B cell (primary cell): ENCODE measurements at regions not wholly inside any gene's neighbourhood (a gene's known extent, or its start where the extent isn't known, plus 50 kb on each side); places are given as distances from the start of the nearest gene placed in this dataset.

Source experiments
- ATAC-seq: fragments of 200-7000 bp; cut with Tn5 transposase; one replicate; pipeline ENCODE4 v1.10.0; 2021; ENCODE audit warnings: low read depth, mild to moderate bottlenecking, moderate number of reproducible peaks, moderate library complexity
- CTCF ChIA-PET: fragments of 350-600 bp; sonication (Branson Sonifier 250); formaldehyde crosslinking; loops from one replicate; lab custom pipeline; 2021; ENCODE audit warnings: antibody characterized with exemption, inconsistent platforms; lab: Charles Lee
- POLR2A ChIA-PET: fragments of 350-600 bp; sonication (Branson Sonifier 250); formaldehyde crosslinking; loops from one replicate; lab custom pipeline; 2021; ENCODE audit warnings: antibody characterized with exemption; lab: Charles Lee
- DNase-seq: peaks from one replicate; pipeline ENCODE4 v3.0.0; 2013
- H2AFZ ChIP-seq: 2 replicates; pipeline ENCODE4 v1.6.1; 2012; ENCODE audit warnings: mild to moderate bottlenecking, low read depth, low read length; ENCODE audit not compliant: insufficient read depth, poor library complexity, severe bottlenecking
- H3K27ac ChIP-seq, 2 donors: 1 replicate in 1 of 2; 2 replicates in 1 of 2; pipeline ENCODE4 v1.5.1; 2012 to 2013; ENCODE audit warnings: low read length in 2 of 2, mild to moderate bottlenecking in 2 of 2, moderate library complexity in 1 of 2
- H3K27me3 ChIP-seq, 4 experiments: fragments of 200-600 bp in 1 of 4; sonication (generic) in 1 of 4; replicated peaks in 1 of 4; 1 replicate in 2 of 4; 2 replicates in 2 of 4; pipeline versions ENCODE4 v1.6.1 to v1.7.0; 2013 to 2016; ENCODE audit warnings: low read length in 3 of 4, mild to moderate bottlenecking in 2 of 4, mixed read lengths in 1 of 4, moderate library complexity in 1 of 4; ENCODE audit not compliant: insufficient read depth in 4 of 4, control insufficient read depth in 3 of 4; ENCODE audit errors: control extremely low read depth in 1 of 4
- H3K36me3 ChIP-seq, 2 experiments: replicated peaks in 1 of 2; 1 replicate in 1 of 2; 2 replicates in 1 of 2; pipeline versions ENCODE4 v1.6.1 to v1.7.1; 2013; ENCODE audit warnings: low read length in 1 of 2; ENCODE audit not compliant: insufficient read depth in 2 of 2, control insufficient read depth in 1 of 2; ENCODE audit errors: control extremely low read depth in 1 of 2, extremely low read depth in 1 of 2
- H3K4me1 ChIP-seq, 2 donors: fragments of 200-600 bp in 1 of 2; sonication (generic) in 1 of 2; 1 replicate in 1 of 2; 2 replicates in 1 of 2; pipeline versions ENCODE4 v1.5.1 to v1.6.1; 2013 to 2017; ENCODE audit warnings: low read length in 2 of 2; ENCODE audit not compliant: control insufficient read depth in 2 of 2, insufficient read depth in 2 of 2
- H3K4me2 ChIP-seq: replicated peaks from 2 replicates; pipeline ENCODE3; 2012; ENCODE audit warnings: mild to moderate bottlenecking, low read depth, low read length; ENCODE audit not compliant: poor library complexity, severe bottlenecking
- H3K4me3 ChIP-seq, 5 experiments: fragments of 200-600 bp in 1 of 5; sonication (generic) in 1 of 5; 1 replicate in 3 of 5; 2 replicates in 2 of 5; pipeline versions ENCODE4 v1.5.1 to v1.7.0; 2011 to 2016; ENCODE audit warnings: low read length in 4 of 5, mild to moderate bottlenecking in 4 of 5, low read depth in 2 of 5, control low read depth in 1 of 5, moderate library complexity in 1 of 5; ENCODE audit not compliant: insufficient read depth in 1 of 5; ENCODE audit errors: control extremely low read depth in 1 of 5, extremely low read depth in 1 of 5
- H3K79me2 ChIP-seq: fragments of 200-600 bp; sonication (generic); one replicate; pipeline ENCODE4 v1.6.0; 2016; ENCODE audit warnings: low read length; ENCODE audit not compliant: control insufficient read depth, insufficient read depth
- H3K9ac ChIP-seq: fragments of 200-600 bp; sonication (generic); 2 replicates; pipeline ENCODE4 v1.6.1; 2017; ENCODE audit warnings: mild to moderate bottlenecking, low read length, moderate library complexity
- H3K9me3 ChIP-seq, 3 donors: one replicate each; pipeline versions ENCODE4 v1.6.1 to v1.7.1; 2013; ENCODE audit warnings: low read length in 2 of 3; ENCODE audit not compliant: control insufficient read depth in 2 of 3, insufficient read depth in 1 of 3; ENCODE audit errors: control extremely low read depth in 1 of 3
- H4K20me1 ChIP-seq: 2 replicates; pipeline ENCODE4 v1.6.0; 2012; ENCODE audit warnings: mild to moderate bottlenecking, low read length; ENCODE audit not compliant: insufficient read depth, control insufficient read depth, poor library complexity, severe bottlenecking
- H3K27ac Mint-ChIP-seq: one replicate; pipeline ENCODE4 v1.8.0; 2021; ENCODE audit warnings: mixed read lengths
- H3K27me3 Mint-ChIP-seq: one replicate; pipeline ENCODE4 v1.8.0; 2021; ENCODE audit warnings: mixed read lengths
- H3K4me1 Mint-ChIP-seq: one replicate; pipeline ENCODE4 v1.8.0; 2021; ENCODE audit warnings: mixed read lengths
- H3K4me3 Mint-ChIP-seq: one replicate; pipeline ENCODE4 v1.8.0; 2021; ENCODE audit warnings: mixed read lengths
- H3K9me3 Mint-ChIP-seq: one replicate; pipeline ENCODE4 v1.8.0; 2022; ENCODE audit warnings: mixed read lengths; ENCODE audit not compliant: insufficient read depth
- CTCF ChIP-seq: fragments of 200-600 bp; IDR thresholded peaks from one replicate; pipeline ENCODE4 v1.8.0; 2022; ENCODE audit warnings: antibody characterized with exemption, mild to moderate bottlenecking
- EZH2 ChIP-seq: IDR thresholded peaks from 2 replicates; pipeline ENCODE4 v1.6.1; 2012; ENCODE audit warnings: borderline replicate concordance, low read depth, mild to moderate bottlenecking, moderate library complexity, low read length; ENCODE audit not compliant: insufficient read depth, poor library complexity, severe bottlenecking
- WGBS: methylation state at CpG from one replicate; pipeline ENCODE4 v1.1.5; 2013; ENCODE audit warnings: missing lambda C conversion rate; ENCODE audit not compliant: insufficient coverage; 5-methylcytosine and 5-hydroxymethylcytosine counted together
- intact Hi-C: fragments of 100-400 bp; cut with micrococcal nuclease; formaldehyde crosslinking; loops from one replicate; pipeline ENCODE4 v1.10.0; 2022

GRCh38 chr5:74401946-74402320 is 238.6 kb downstream of the ENC1 start:
- no peaks in the 10 kb centered on the region for H3K9me3 Mint-ChIP-seq
- Histone ChIP-seq H3K9ac (no peak overlapping the region), H3K4me2 (no peak overlapping the region), H3K4me3 (no peak overlapping the region), H2AFZ (no peak overlapping the region), H3K4me1 (no peaks in the 10 kb centered on the region), H3K36me3 (no peaks in the 10 kb centered on the region), H3K27ac (no peak overlapping the region), H3K27me3 (no peaks in the 10 kb centered on the region), H3K9me3 (no peaks in the 10 kb centered on the region), H4K20me1 (no peaks in the 10 kb centered on the region), H3K79me2 (no peaks in the 10 kb centered on the region)
- no peak overlapping the region for H3K4me3 Mint-ChIP-seq
- CTCF ChIA-PET: no interaction called here
- POLR2A ChIA-PET: no interaction called here
- no peak for ATAC-seq
- no peaks in the 10 kb centered on the region for H3K4me1 Mint-ChIP-seq
- intact Hi-C loops: loop anchor here (10.0 kb wide), 1 partner anchor 497 kb away; no protein-coding TSS in a partner anchor
- H3K27me3 Mint-ChIP-seq: peaks cover 4% of the 10 kb centered on the region
- TF ChIP-seq CTCF: no peak
- TF ChIP-seq EZH2: no peak
- 97% methylated on average over 3 of the region's 3 CpGs for WGBS
- no peak overlapping the region for H3K27ac Mint-ChIP-seq
- no peak for DNase-seq

GRCh38 chr5:74401281-74401945 is 239.1 kb downstream of the ENC1 start:
- no peak overlapping the region for H3K4me2 ChIP-seq
- WGBS: 89% methylated on average over 2 of the region's 2 CpGs
- H3K27ac Mint-ChIP-seq: no peak overlapping the region
- TF ChIP-seq EZH2 (no peak), CTCF (no peak)
- H3K4me1 ChIP-seq: no peaks in the 10 kb centered on the region
- H3K9me3 ChIP-seq: no peaks in the 10 kb centered on the region
- DNase-seq (no peak), ATAC-seq (no peak)
- intact Hi-C loops: loop anchor here (10.0 kb wide), 1 partner anchor 497 kb away; no protein-coding TSS in a partner anchor
- no peaks in the 10 kb centered on the region for H4K20me1 ChIP-seq
- no peaks in the 10 kb centered on the region for H3K27me3 ChIP-seq
- no peak overlapping the region for H3K4me3 ChIP-seq
- no peak overlapping the region for H3K9ac ChIP-seq
- peaks cover 3% of the 10 kb centered on the region for H3K27me3 Mint-ChIP-seq
- ChIA-PET POLR2A (no interaction called here), CTCF (no interaction called here)
- H3K36me3 ChIP-seq: no peaks in the 10 kb centered on the region
- H3K27ac ChIP-seq: no peak overlapping the region
- H2AFZ ChIP-seq: no peak overlapping the region
- H3K79me2 ChIP-seq: no peaks in the 10 kb centered on the region
- H3K4me3 Mint-ChIP-seq: no peak overlapping the region
- H3K4me1 Mint-ChIP-seq: no peaks in the 10 kb centered on the region
- H3K9me3 Mint-ChIP-seq: no peaks in the 10 kb centered on the region
